HFFc6 (cell line): ENCODE measurements at regions not wholly inside any gene's neighbourhood (a gene's known extent, or its start where the extent isn't known, plus 50 kb on each side); places are given as distances from the start of the nearest gene placed in this dataset.

Source experiments
- DNase-seq: peaks from one replicate; pipeline ENCODE4 v3.0.0-alpha.2; 2018
- H3K27ac Mint-ChIP-seq: 2 replicates; pipeline ENCODE4 v1.8.0; 2020; ENCODE audit warnings: mild to moderate bottlenecking, mixed read lengths
- H3K27me3 Mint-ChIP-seq: 2 replicates; pipeline ENCODE4 v1.8.0; 2021; ENCODE audit warnings: mild to moderate bottlenecking, moderate library complexity, mixed read lengths; ENCODE audit not compliant: insufficient read depth
- H3K36me3 Mint-ChIP-seq: 2 replicates; pipeline ENCODE4 v1.8.0; 2021; ENCODE audit warnings: low read depth, mixed read lengths
- H3K4me1 Mint-ChIP-seq: 2 replicates; pipeline ENCODE4 v1.8.0; 2020; ENCODE audit warnings: low read depth, mixed read lengths
- H3K4me3 Mint-ChIP-seq: 2 replicates; pipeline ENCODE4 v1.8.0; 2020; ENCODE audit warnings: mild to moderate bottlenecking, moderate library complexity, mixed read lengths
- H3K9me3 Mint-ChIP-seq: 2 replicates; pipeline ENCODE4 v1.8.0; 2020; ENCODE audit warnings: mild to moderate bottlenecking, mixed read lengths
- CTCF ChIP-seq: fragments of 200-600 bp; sonication (generic); IDR thresholded peaks from 2 replicates; pipeline ENCODE4 v1.5.0; 2021; ENCODE audit warnings: antibody characterized with exemption, mild to moderate bottlenecking

- H3K27me3 Mint-ChIP-seq: no peaks in the 10 kb centered on the region
- no peaks in the 10 kb centered on the region for H3K9me3 Mint-ChIP-seq
- H3K4me3 Mint-ChIP-seq: no peak overlapping the region
- H3K27ac Mint-ChIP-seq: no peak overlapping the region
- DNase-seq: no peak
- no peak for TF ChIP-seq CTCF
- H3K4me1 Mint-ChIP-seq: peaks cover 28% of the 10 kb centered on the region
- H3K36me3 Mint-ChIP-seq: no peaks in the 10 kb centered on the region
These were observed 296.5 kb upstream of the ZNF32 start for GRCh38 chr10:43945094-43945730.

DNA sequence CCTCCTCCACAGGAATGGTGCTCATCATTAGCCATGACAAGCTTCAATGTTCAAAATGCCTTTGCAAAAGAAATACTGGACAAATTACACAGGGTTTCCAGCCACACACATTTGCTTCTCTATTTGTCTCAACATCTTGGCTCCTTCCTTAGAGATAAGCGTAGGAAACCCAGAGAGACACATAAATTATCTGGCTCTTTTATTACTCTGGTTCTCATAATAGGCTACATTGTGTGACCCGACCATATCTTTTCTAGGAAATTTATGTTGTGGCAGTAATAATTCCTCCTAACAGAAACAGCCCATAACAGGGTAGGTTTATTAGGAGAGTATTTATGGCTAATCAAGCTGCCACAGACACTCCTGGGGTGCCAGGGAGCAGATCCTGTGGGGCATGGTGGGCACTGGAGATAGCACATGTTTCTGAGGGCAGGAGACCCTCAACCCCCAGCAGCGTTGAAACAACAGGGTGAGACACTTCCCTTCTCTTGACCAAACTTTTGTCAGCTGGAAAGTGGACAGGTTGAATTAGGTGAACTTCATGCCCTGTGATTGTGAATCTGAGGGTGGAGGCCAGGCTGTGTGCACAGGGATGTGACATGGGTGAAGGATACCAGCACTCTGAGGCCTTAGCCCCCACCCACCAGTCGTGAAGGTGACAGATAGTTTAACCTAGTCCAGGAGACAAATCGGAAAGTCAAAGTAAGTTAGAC, 295.9 kb upstream of the ZNF32 start:
- H3K4me1 Mint-ChIP-seq: peaks cover 35% of the 10 kb centered on the region
- no peak overlapping the region for H3K27ac Mint-ChIP-seq
- no peak for DNase-seq
- no peaks in the 10 kb centered on the region for H3K9me3 Mint-ChIP-seq
- no peaks in the 10 kb centered on the region for H3K27me3 Mint-ChIP-seq
- no peak for TF ChIP-seq CTCF
- H3K36me3 Mint-ChIP-seq: no peaks in the 10 kb centered on the region
- no peak overlapping the region for H3K4me3 Mint-ChIP-seq

GRCh38 chr10:43943818-43944360, 295.2 kb upstream of the ZNF32 start:
- Mint-ChIP-seq H3K27me3 (no peaks in the 10 kb centered on the region), H3K27ac (no peak overlapping the region), H3K9me3 (no peaks in the 10 kb centered on the region), H3K4me1 (peaks cover 41% of the 10 kb centered on the region), H3K36me3 (no peaks in the 10 kb centered on the region), H3K4me3 (no peak overlapping the region)
- no peak for DNase-seq
- TF ChIP-seq CTCF: no peak

- Mint-ChIP-seq H3K36me3 (peaks cover 2% of the 10 kb centered on the region), H3K9me3 (no peaks in the 10 kb centered on the region), H3K27ac (0 out of 2 replicates have a peak overlapping the region, but pooled peaks have one; percentile 7), H3K4me1 (peaks cover 42% of the 10 kb centered on the region), H3K4me3 (no peak overlapping the region; the same call in 1 of the 2 replicates), H3K27me3 (no peaks in the 10 kb centered on the region)
- TF ChIP-seq CTCF: no peak
- no peak for DNase-seq
These were observed 294.6 kb upstream of the ZNF32 start for GRCh38 chr10:43943119-43943817.

DNA sequence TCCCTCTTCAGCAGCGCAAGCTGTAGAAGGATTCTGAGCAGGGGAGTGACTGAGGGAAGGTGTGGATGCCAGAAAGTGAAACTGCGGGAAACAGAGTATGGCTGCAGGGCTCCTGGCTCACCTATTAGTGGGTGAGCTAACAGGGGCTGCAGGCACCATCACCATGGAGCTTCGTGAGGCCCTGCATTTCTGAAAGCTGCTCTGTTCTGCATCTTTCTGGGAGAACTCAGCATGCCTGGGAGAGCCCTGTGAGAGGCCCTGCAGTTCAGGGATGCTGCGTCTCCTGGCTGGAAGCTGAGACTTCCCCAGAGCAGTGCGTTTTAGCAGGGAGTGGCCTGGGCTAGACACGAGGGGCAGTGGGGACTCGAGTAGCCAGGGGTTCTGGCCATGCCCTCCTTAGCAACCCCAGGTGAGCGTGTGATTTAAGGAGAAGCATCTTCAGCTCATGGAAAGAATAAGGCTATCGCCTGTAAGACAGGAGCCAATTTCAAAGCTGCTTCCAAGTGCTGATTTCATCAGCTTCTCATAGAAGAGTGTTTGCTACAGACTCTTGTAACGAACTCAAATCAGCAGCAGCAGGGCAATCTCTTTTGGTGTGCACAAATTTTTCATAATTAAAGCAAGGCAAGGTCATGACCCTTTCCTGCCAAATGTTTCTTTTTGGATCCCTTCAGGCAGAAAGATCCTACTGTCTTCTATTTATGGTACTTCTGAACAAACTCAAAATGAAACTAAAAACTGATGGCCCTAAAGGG, 293.6 kb upstream of the ZNF32 start:
- H3K36me3 Mint-ChIP-seq: peaks cover 9% of the 10 kb centered on the region
- DNase-seq: no peak
- no peaks in the 10 kb centered on the region for H3K27me3 Mint-ChIP-seq
- H3K27ac Mint-ChIP-seq: 0 out of 2 replicates have a peak overlapping the region, but pooled peaks have one; percentile 7
- H3K9me3 Mint-ChIP-seq: no peaks in the 10 kb centered on the region; the same call in 1 of the 2 replicates
- peaks cover 42% of the 10 kb centered on the region for H3K4me1 Mint-ChIP-seq
- peak overlapping the region; percentile 63; the same call in 1 of the 2 replicates for H3K4me3 Mint-ChIP-seq
- TF ChIP-seq CTCF: no peak
